Occipital lobe (tissue), 1 donor: ENCODE measurements at regions not wholly inside any gene's neighbourhood (a gene's known extent, or its start where the extent isn't known, plus 50 kb on each side); places are given as distances from the start of the nearest gene placed in this dataset.

Source experiments
- DNase-seq: peaks from one replicate; lab custom pipeline; 2025; lab: John Stamatoyannopoulos, UW

DNA sequence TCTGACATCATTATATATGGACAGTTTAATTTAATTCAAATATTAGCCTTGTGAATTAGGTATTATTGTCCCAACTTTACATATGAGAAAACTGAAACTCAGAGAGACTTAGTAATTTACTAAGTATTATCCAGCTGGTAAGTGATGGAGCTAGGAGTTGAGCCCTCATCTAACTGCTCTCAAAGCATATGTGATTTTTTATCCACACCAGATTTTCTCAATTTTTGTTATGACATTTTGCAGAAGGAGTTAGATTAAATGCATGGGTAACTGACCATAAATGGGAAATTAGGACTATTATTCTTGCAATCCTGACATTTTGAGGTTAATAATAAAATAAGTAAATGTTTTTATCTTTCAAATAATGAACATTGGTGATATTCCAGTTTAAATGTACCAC lies 778.3 kb upstream of the SORCS1 start:
- no peak for DNase-seq

GRCh38 chr10:107933076-107933475 lies 768.6 kb upstream of the SORCS1 start:
- no peak for DNase-seq

DNA sequence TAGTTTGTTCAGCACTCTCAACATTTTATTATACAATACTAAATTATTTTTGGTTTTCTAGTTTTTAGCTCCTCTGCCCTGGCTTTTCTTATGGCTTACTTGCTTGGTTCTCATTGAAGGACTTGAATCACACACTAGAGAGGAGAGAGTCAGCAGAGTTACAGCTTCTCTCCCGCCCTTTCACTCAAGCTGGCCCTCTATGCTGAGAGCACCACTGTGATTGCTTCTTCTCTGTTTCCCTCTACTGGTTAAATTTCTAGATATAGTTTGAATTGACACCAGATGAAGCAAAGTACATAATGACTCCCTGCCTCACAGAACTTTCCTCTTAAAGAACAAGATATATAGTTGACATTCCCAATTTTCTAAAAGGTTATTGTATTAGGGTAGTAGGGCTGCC lies 767.3 kb upstream of the SORCS1 start:
- DNase-seq, result no peak

GRCh38 chr10:107930037-107930436 lies 765.5 kb upstream of the SORCS1 start:
- no peak for DNase-seq

GRCh38 chr10:107924458-107924857 lies 760.0 kb upstream of the SORCS1 start:
- no peak for DNase-seq

GRCh38 chr10:107919626-107920235 lies 755.2 kb upstream of the SORCS1 start:
- DNase-seq, result no peak

DNA sequence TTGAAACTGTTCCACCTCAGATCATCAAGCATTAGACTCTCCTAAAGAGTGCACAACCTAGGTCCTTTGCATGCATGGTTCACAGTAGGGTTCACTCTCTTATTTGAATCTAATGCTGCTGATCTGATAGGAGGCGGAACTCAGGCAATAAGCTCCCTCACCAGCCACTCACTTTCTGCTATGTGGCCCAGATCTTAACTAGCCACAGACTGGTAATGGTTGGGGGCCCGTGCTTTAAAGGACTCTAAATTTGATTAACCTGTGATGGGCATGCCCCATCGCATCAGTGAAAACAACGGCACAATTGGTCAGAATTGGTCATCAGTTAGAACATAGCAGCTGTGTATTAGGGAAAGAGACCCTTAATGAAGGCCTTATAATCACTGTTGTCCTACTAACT lies 753.7 kb upstream of the SORCS1 start:
- DNase-seq, result no peak

- DNase-seq, result peak; percentile 51
Observed at GRCh38 chr10:107915215-107915610, 750.7 kb upstream of the SORCS1 start.

DNA sequence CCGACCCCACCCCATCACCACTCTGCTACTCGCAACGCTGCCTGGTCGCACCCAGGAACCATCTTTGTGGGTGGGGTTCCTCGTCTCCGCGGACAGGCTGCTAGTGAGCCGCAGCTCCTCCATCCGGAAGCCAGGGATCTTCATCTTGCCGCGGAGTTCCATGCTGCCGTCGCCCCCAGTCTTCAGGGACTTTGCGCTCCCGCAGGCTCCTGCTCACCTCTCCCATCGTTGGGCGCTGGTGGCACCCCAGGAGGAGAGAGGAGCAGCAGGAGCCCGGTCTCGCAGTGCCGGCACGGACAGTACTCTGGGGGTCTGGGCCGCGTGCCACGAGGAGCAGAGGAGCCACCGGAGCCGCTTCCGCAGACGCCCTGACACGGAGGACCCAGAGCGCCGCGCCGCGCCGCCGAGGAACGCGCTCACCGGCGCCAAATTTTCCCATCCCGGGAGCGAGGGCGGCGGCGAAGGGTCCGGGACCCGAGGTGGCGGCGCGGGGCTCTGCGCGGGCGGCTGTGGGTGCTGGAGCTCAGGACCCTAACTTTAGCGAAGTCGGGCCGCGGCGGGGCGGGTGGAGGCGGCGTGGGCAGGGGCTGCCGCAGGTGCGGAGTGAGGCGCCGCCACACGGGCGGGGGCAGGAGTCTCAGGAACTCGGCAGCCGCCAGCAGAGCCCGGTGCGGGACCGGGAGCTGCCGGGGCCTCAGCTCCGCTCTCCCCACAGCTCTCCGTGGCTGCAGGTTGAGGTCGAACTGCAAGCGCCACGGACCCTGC lies 750.1 kb upstream of the SORCS1 start:
- DNase-seq, result peak; percentile 51

- no peak for DNase-seq
Observed at GRCh38 chr10:107913317-107914294, 749.1 kb upstream of the SORCS1 start.

- DNase-seq, result no peak
Observed at GRCh38 chr10:107901076-107901475, 736.6 kb upstream of the SORCS1 start.

DNA sequence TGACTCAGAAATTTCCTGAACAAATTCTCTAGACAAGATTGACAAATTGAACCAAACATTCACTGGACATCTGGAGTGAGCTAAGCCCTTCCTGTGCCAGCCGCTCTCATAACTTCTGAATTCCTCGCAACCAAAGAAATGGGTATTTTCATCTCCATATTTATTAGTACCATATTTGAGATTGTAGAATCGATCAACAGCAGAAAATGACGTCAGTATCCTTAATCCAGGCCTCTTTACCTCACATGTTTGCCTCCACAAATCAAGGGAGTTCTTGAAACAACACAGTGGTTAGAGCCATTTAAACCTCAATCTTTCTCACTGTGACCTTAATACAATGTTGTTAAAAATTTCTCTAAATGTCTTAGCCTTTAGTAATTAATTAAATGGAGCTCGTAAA lies 735.6 kb upstream of the SORCS1 start:
- DNase-seq, result no peak

DNA sequence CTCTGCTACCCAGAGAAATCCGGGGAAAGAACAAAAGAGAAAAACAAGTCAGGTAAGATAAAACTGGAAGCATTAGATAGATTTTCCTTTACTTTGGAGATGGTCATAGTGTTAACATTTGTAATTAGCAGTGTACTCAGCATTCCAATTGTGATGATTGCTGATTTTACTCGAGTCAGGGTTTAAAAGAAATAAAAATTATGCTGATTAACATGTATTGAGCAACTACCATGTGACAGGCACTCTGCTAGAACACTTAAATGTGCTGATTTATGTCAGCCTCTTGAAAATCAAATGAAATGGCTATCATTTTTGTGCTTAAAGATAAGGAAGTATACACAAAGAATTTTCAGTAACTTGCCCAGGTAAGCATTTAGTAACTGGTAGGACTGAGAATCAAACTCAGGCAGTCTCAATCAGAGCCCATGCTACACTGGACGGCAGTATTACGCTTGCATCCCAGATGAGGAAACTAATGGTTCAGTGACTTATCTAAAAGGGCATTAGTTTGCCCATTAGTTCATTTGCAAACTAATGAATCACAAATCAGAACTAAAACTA lies 735.1 kb upstream of the SORCS1 start:
- no peak for DNase-seq

GRCh38 chr10:107899075-107899474 lies 734.6 kb upstream of the SORCS1 start:
- DNase-seq, result no peak

- no peak for DNase-seq
Observed at GRCh38 chr10:107898392-107898791, 733.9 kb upstream of the SORCS1 start.

- no peak for DNase-seq
Observed at GRCh38 chr10:107894516-107894915, 730.0 kb upstream of the SORCS1 start.

DNA sequence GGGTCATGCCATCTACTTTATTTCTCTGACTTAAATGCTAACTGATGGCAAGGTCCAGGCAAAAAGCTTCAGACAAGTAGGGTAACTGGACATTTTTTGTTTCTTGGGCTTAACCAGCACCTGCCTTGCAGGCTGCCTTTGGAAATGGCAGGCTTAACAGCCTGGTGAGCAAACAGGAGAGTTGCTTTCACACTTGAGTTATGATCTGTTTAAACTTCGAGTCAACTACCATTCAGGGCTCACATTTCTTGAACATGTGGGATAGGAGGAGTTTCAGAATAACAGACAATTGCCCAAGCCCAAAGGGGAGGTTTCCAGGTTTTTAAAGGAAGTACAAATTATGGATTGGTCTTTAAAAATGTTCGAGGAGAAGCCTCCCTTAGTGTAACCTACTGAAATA lies 724.6 kb upstream of the SORCS1 start:
- DNase-seq, result no peak

DNA sequence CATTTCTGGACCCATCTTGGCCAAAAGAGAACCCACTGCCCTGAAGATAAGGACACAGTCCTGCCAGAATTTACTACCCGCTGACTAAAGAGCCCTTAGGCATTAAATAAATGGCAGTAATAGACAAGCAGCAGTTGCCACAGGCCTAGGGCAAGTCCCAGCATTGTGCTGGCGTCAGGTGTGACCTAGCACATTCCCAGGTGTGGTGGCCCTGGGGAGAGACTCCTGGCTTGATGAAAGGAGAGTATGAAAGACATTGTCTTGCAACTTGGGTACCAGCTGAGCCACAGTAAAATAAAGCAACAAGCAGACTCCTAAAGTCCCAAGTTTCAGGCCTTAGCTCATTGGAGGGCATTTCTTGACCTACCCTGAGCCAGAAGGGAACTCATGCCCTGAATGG lies 715.7 kb upstream of the SORCS1 start:
- DNase-seq, result no peak

- no peak for DNase-seq
Observed at GRCh38 chr10:107873007-107873406, 708.5 kb upstream of the SORCS1 start.

- DNase-seq, result no peak
Observed at GRCh38 chr10:107865691-107866090, 701.2 kb upstream of the SORCS1 start.

DNA sequence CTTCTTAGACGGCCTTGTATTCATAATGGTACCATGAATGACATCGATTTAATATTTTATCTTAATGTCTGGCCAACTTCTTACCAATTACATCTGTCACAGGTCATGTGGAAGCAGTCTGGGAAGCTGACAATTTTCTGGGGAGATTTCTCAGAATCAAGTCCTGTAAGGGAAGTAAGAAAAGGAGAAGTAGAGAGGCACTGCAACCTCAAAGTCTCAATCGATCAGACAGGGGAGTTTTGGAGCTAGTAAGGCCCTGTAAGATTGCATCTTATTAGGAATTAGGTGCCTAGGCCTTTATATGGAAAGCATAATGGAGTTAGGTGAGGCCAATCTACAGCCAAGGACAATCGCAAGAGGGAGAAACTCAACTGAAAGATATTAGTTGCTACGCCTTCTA lies 694.6 kb upstream of the SORCS1 start:
- DNase-seq, result no peak

- no peak for DNase-seq
Observed at GRCh38 chr10:107856047-107856315, 691.5 kb upstream of the SORCS1 start.
